SW480 (cell line): ENCODE measurements at regions not wholly inside any gene's neighbourhood (a gene's known extent, or its start where the extent isn't known, plus 50 kb on each side); places are given as distances from the start of the nearest gene placed in this dataset.
"Not testable (repeated sequence)": the region's sequence is repeated elsewhere in the genome, so short reads cannot be mapped to it uniquely, and the experiment has no call there.

Experiments
- DNase-seq: peaks from one replicate; pipeline ENCODE4 v3.0.0-alpha.2; 2016; ENCODE audit warnings: low spot score

GRCh38 chr16:48105976-48106375 lies 49.8 kb downstream of the ABCC12 start:
- no peak for DNase-seq

DNA sequence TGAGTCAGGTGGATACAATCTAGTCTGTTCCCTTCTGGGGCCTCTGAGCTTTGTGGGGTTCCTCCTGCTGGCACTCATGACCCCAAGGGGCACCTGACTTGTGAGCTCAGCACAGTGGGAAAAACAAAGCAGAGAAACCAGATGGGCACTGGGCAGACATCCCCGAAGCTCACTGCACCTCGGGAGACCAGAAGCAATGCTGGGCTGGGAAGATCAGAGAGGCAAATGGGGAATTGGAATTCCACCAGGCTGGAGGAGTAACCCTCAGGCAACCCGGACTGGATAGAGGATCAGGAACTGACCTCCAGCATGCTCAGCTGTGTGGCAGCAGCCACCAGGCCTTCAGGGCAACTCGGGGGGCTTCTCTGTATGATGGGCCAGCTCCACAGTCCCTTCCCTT lies 50.3 kb downstream of the ABCC12 start:
- DNase-seq = no peak

DNA sequence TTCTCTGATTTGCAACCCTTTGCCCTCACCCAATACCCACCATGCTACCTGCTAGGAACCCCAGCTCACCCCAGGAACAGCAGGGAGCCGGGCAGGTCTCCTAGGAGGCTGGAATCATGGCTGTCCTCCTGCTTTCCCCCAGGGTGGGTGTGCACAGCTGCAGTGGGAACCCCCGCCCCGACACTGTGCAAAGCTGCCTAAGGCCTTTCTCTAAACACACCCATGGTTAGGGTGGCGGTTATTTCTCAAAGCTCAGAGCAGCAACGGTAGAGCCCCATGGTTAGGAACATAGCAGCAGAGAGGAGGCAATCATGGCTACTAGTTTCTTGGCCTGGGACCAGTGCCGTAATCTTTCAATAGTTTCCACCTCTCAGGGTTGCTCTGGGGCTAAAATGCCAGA lies 52.2 kb downstream of the ABCC12 start:
- no peak for DNase-seq

DNA sequence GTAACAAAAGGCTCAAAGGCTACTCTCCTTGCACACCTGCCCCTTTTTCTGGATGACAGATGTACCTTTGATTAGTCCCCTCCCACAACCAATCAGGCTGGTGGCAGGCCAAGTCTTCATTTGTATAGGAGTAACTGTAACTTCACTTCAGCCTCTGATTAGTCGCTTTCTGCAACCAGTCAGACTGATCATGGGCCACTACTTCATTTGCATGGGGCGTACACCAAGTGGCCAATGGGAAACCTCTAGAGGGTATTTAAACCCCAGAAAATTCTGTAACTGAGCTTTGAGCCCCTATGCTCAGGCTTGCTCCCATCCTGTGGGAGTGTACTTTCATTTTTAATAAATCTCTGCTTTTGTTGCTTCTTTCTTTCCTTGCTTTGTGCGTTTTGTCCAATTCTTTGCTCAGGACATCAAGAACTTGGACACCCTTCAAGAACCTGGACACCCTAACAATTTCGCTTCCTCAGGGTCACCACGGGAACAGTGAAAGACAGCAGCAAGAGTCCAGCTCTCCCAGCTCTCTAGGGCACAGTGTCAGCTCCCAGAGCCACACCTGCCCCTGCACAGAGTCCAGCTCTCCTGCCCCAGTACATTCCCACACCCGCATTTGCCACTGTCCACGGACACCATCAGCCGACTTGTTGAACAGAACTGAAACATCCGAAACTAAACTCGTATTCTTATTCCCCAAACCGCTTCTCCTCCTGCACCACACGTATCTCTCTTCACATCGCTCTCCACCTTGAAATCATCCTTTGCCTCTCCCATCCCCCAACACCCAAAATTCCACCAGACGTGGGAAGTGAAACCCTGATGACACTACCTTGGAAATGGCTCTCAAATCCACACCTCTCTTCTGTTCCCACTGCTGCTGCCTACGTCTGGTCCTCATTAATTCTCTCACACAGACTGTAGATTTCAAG lies 53.4 kb downstream of the ABCC12 start:
- DNase-seq = no peak

DNA sequence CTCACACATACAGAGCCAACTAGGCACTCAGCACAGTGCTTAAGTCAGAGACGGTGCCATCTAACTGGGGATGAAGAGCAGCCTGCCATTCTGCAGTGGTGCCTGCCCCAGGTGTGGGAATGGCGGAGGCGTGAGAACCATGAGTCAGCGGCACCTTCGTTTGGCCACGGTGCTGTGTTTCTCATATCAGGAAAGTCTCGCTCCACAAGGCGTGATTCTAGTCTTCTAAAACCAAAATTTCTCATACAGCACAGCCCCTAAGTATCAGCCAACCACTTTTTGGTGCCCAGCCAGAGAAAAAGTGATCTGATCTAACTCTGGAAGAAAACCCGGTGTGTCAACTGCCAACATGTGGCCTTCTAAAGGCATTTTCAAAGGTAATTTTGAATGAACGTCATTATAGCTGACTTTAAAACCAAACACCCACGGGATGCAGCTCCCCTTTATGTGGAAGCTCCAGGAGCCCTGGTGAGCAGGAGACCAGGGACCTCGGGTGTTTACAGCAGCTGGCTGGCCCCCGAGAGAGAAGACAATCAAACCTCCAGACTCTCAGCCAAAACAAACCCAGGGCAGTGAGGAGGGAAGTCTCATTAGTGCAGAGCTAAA lies 54.6 kb downstream of the ABCC12 start:
- DNase-seq = no peak

GRCh38 chr16:48099455-48099854 lies 56.3 kb downstream of the ABCC12 start:
- DNase-seq = no peak

- DNase-seq = no peak
Measured at GRCh38 chr16:48098472-48098871, 57.3 kb downstream of the ABCC12 start.

GRCh38 chr16:48091117-48091516 lies 64.7 kb downstream of the ABCC12 start:
- DNase-seq = no peak

- DNase-seq = no peak
Measured at GRCh38 chr16:48089053-48089792, 66.6 kb downstream of the ABCC12 start.

- DNase-seq = no peak
Measured at GRCh38 chr16:48087639-48088038, 68.2 kb downstream of the ABCC12 start.

DNA sequence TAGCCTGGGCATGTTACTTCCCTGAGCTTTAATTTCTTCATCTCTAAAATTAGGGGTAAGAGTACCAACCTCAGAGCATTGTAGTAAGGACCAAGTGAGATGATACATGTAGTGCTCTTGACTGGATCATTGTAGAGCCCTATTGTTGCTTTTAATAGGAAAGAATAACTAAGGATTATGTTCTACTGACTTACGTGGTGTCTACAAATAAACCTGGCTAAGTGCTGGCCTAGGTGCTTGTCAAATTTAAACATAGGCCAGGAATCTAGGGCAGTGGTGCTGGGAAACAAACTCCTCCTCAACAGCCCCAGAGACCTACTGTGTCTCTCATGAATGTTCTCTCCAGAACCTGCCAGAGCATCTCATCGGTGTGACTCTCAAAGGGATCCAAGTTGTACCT lies 69.4 kb downstream of the ABCC12 start:
- DNase-seq = no peak

- no peak for DNase-seq
Measured at GRCh38 chr16:48085729-48086128, 70.1 kb downstream of the ABCC12 start.

GRCh38 chr16:48084826-48085225 lies 71.0 kb downstream of the ABCC12 start:
- no peak for DNase-seq

DNA sequence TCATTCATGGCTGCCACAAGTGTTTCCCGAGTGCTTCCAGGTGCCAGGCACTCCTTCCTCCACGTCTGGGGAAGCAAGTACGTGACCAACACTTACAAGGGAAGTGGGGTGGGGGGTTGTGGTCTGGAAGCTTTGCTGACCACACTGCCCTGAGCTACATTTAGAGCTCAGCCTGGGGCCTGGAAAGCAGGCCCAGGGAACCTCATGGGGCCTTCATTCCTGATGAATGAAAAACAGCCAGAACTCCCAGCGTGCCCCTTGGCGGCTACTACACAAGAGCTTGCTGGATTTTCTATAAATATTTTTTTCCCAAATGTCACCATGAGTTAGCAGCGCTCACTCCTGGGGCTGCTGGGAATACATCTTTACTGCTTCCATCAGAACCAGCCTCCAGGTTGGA lies 73.3 kb downstream of the ABCC12 start:
- DNase-seq = no peak

GRCh38 chr16:48081656-48082055 lies 74.1 kb downstream of the ABCC12 start:
- DNase-seq = peak; percentile 2

DNA sequence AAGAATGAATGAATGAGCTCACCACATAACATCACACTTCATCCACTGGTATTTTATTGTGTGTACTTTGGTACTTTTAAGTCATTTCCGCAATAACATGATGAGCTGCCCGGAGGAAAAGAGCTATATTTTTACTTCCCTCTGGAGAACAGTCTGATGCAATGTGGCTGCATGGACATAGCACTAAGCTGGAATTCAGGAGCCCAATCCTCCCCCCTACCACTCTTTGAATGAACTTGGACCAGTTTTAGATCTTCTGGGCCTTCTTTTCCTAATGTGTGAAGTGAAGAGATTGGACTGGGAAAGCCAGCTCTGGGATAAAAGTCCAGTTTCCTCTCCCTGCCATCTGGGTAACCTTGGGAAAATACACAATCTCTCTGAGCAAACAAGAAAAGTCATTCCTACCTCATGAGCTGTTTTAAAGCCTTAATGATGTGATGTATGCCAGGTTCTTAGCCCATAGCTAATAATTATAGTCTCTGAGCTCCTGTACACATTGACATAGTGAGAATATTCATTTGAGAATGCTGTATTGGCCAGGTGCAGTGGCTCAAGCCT lies 79.3 kb downstream of the ABCC12 start:
- DNase-seq = no peak

DNA sequence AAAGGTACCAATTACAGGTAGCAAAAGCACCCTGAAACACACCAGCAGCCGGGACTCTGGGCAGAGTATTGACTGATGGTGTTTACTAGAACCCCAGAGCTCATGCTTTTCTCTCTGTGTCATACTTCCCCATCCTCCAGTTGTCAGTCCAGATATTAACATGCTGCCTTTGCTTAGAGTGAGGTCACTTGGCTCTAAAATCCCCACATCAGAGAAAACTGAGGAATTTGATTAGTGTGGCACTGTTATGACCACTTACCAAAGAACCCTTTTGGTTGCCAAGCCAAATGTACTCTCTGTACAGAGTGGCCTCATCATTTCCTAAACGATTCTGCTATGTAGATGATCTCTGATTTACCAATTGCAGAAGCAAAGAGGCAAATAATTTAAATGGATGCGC lies 80.4 kb downstream of the ABCC12 start:
- no peak for DNase-seq

DNA sequence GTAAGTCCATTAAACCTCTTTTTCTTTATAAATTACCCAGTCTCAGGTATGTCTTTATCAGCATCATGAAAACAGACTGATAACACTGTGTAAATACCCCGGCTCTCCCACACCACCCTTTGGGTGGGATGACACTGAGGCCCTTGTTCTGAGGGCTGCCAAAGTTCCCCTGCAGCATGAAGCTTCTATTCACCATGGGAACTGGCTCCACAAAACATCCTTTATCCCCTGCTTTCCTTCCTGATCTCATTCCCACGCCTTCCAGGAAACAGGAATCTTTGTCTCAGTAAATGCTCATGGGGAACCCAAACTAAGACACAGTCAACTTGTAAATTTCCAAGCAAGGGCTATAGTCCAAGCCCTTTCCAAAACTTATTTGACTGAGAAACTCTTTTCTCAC lies 88.4 kb downstream of the ABCC12 start:
- no peak for DNase-seq

GRCh38 chr16:48064971-48065370 lies 90.8 kb downstream of the ABCC12 start:
- DNase-seq = no peak

- DNase-seq = no peak
Measured at GRCh38 chr16:48062681-48063080, 93.1 kb downstream of the ABCC12 start.

GRCh38 chr16:48059936-48060335 lies 95.9 kb downstream of the ABCC12 start:
- no peak for DNase-seq

- DNase-seq = not testable (repeated sequence)
Measured at GRCh38 chr16:48059190-48059589, 96.6 kb downstream of the ABCC12 start.

DNA sequence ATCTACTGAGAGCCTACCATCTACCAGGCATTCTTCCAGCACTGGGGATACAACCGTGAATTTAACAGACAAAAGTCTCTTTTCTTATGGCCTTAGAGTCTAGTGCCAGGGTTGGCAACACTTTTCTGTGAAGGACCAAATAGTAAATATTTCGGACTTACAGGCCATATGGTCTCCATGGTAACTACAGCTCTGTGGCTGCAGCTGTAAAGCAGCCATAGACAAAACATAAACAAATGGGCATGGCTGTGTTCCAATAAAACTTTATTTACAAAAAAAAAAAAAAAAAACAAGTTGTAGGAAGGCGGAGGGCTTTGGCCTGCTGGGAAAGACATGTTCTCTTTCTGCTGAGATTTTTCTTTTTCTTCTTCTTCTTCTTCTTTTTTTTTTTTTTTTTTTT lies 98.7 kb downstream of the ABCC12 start:
- DNase-seq = no peak
